DMS 273 (cell line): ENCODE measurements at regions not wholly inside any gene's neighbourhood (a gene's known extent, or its start where the extent isn't known, plus 50 kb on each side); places are given as distances from the start of the nearest gene placed in this dataset.

Experiments
- DNase-seq: peaks from one replicate; lab custom pipeline; 2025; ENCODE audit not compliant: unreplicated experiment; lab: John Stamatoyannopoulos, UW

GRCh38 chrX:69110116-69110530 is 55.1 kb downstream of the PJA1 start:
- DNase-seq = no peak

GRCh38 chrX:69109706-69110105 is 55.5 kb downstream of the PJA1 start:
- DNase-seq = no peak

- no peak for DNase-seq
Measured at GRCh38 chrX:69109036-69109663, 56.1 kb downstream of the PJA1 start.

- DNase-seq = no peak
Measured at GRCh38 chrX:69107747-69108401, 57.4 kb downstream of the PJA1 start.

- DNase-seq = peak; percentile 34
Measured at GRCh38 chrX:69107231-69107739, 58.0 kb downstream of the PJA1 start.

- no peak for DNase-seq
Measured at GRCh38 chrX:69104756-69105434, 60.4 kb downstream of the PJA1 start.

GRCh38 chrX:69103539-69103938 is 61.7 kb downstream of the PJA1 start:
- DNase-seq = no peak

GRCh38 chrX:69102612-69103194 is 62.5 kb downstream of the PJA1 start:
- DNase-seq = no peak

GRCh38 chrX:69101683-69102251 is 63.5 kb downstream of the PJA1 start:
- no peak for DNase-seq

- DNase-seq = no peak
Measured at GRCh38 chrX:69100478-69100877, 64.8 kb downstream of the PJA1 start.

- DNase-seq = no peak
Measured at GRCh38 chrX:69097451-69098236, 67.6 kb downstream of the PJA1 start.

GRCh38 chrX:69096963-69097362 is 68.3 kb downstream of the PJA1 start:
- DNase-seq = no peak

GRCh38 chrX:69094977-69095669 is 70.1 kb downstream of the PJA1 start:
- DNase-seq = peak; percentile 46

- DNase-seq = peak; percentile 83
Measured at GRCh38 chrX:69093960-69094871, 71.0 kb downstream of the PJA1 start.

GRCh38 chrX:69090022-69090421 is 75.2 kb downstream of the PJA1 start:
- DNase-seq = no peak

GRCh38 chrX:69089203-69089602 is 76.0 kb downstream of the PJA1 start:
- DNase-seq = no peak

GRCh38 chrX:69088171-69088938 is 76.9 kb downstream of the PJA1 start:
- no peak for DNase-seq

- no peak for DNase-seq
Measured at GRCh38 chrX:69085826-69086225, 79.4 kb downstream of the PJA1 start.
